HEK293 (cell line): ENCODE measurements at regions not wholly inside any gene's neighbourhood (a gene's known extent, or its start where the extent isn't known, plus 50 kb on each side); places are given as distances from the start of the nearest gene placed in this dataset.

ENCODE experiments used
- CTCF ChIA-PET: fragments of 350-600 bp; formaldehyde crosslinking; extraction: SDS; loops from one replicate; lab custom pipeline; 2021; ENCODE audit warnings: antibody characterized with exemption; lab: Yijun Ruan, JAX
- POLR2A ChIA-PET: fragments of 300-600 bp; formaldehyde crosslinking; extraction: SDS; loops from one replicate; lab custom pipeline; 2020; ENCODE audit warnings: antibody characterized with exemption, inconsistent platforms; lab: Yijun Ruan, JAX
- H3K27ac ChIP-seq: fragments of 200-500 bp; sonication (Bioruptor generic); 2 replicates; pipeline ENCODE4 v1.5.1; 2014; ENCODE audit warnings: low read depth, low read length, control low read depth, inconsistent platforms; ENCODE audit errors: extremely low read depth
- H3K36me3 ChIP-seq, 2 experiments: fragments of 200-500 bp in 1 of 2; sonication (Bioruptor generic) in 1 of 2; 1 replicate in 1 of 2; 2 replicates in 1 of 2; pipeline ENCODE4 v1.5.1; 2014 to 2017; ENCODE audit warnings: inconsistent platforms in 2 of 2, low read length in 2 of 2; ENCODE audit not compliant: control insufficient read depth in 2 of 2, insufficient read depth in 1 of 2
- H3K4me1 ChIP-seq: fragments of 200-500 bp; sonication (Bioruptor generic); 2 replicates; pipeline ENCODE4 v1.5.1; 2014; ENCODE audit warnings: mild to moderate bottlenecking, low read length, inconsistent platforms; ENCODE audit not compliant: control insufficient read depth, insufficient read depth
- H3K4me3 ChIP-seq: 2 replicates; pipeline ENCODE4 v1.5.1; 2011; ENCODE audit warnings: low read depth, mild to moderate bottlenecking, control low read depth, low read length, moderate library complexity
- H3K9me3 ChIP-seq: fragments of 200-500 bp; sonication (Bioruptor generic); 2 replicates; pipeline ENCODE4 v1.5.1; 2014; ENCODE audit warnings: low read depth, low read length, inconsistent platforms; ENCODE audit not compliant: control insufficient read depth, insufficient read depth
- BCL6B ChIP-seq: fragments of 450-650 bp; formaldehyde crosslinking; IDR thresholded peaks from 2 replicates; pipeline ENCODE4 v1.5.1; 2017; ENCODE audit warnings: missing biosample characterization, missing genetic modification characterization
- HOXA7 ChIP-seq: sonication (generic); formaldehyde crosslinking; IDR thresholded peaks from 2 replicates; pipeline ENCODE4 v1.8.1; 2022; ENCODE audit warnings: missing genetic modification reagents, borderline replicate concordance
- MYNN ChIP-seq: fragments of 450-650 bp; formaldehyde crosslinking; IDR thresholded peaks from 2 replicates; pipeline ENCODE4 v1.5.1; 2016; ENCODE audit warnings: missing biosample characterization, missing genetic modification characterization, borderline replicate concordance
- PRDM6 ChIP-seq: fragments of 450-650 bp; formaldehyde crosslinking; IDR thresholded peaks from 2 replicates; pipeline ENCODE4 v1.5.1; 2017; ENCODE audit warnings: missing biosample characterization, missing genetic modification characterization
- TRIM28 ChIP-seq: IDR thresholded peaks from 2 replicates; pipeline ENCODE4 v1.6.1; 2011; ENCODE audit warnings: low read length, control low read depth, borderline replicate concordance
- ZNF2 ChIP-seq: fragments of 450-650 bp; formaldehyde crosslinking; IDR thresholded peaks from 2 replicates; pipeline ENCODE4 v1.5.1; 2016; ENCODE audit warnings: missing biosample characterization, missing genetic modification characterization
- ZNF223 ChIP-seq: fragments of 450-650 bp; formaldehyde crosslinking; IDR thresholded peaks from 2 replicates; pipeline ENCODE4 v1.5.1; 2016; ENCODE audit warnings: missing biosample characterization, missing genetic modification characterization
- ZNF24 ChIP-seq: fragments of 450-650 bp; formaldehyde crosslinking; IDR thresholded peaks from 2 replicates; pipeline ENCODE4 v1.5.1; 2016; ENCODE audit warnings: missing biosample characterization, missing genetic modification characterization
- ZNF26 ChIP-seq: fragments of 450-650 bp; formaldehyde crosslinking; IDR thresholded peaks from 2 replicates; pipeline ENCODE4 v1.5.1; 2016; ENCODE audit warnings: missing biosample characterization, missing genetic modification characterization
- ZNF280D ChIP-seq: fragments of 450-650 bp; formaldehyde crosslinking; IDR thresholded peaks from 2 replicates; pipeline ENCODE4 v1.5.1; 2016; ENCODE audit warnings: missing biosample characterization, missing genetic modification characterization
- ZNF366 ChIP-seq: fragments of 450-650 bp; formaldehyde crosslinking; conservative IDR thresholded peaks from 2 replicates; pipeline ENCODE4 v1.5.1; 2016; ENCODE audit warnings: missing biosample characterization, missing genetic modification characterization
- ZNF501 ChIP-seq: fragments of 450-650 bp; formaldehyde crosslinking; IDR thresholded peaks from 2 replicates; pipeline ENCODE4 v1.5.1; 2016; ENCODE audit warnings: missing biosample characterization, missing genetic modification characterization
- ZNF561 ChIP-seq: fragments of 450-650 bp; IDR thresholded peaks from 2 replicates; pipeline ENCODE4 v1.5.1; 2018; ENCODE audit warnings: missing biosample characterization, missing genetic modification characterization, borderline replicate concordance
- ZNF600 ChIP-seq: fragments of 450-650 bp; formaldehyde crosslinking; IDR thresholded peaks from 2 replicates; pipeline ENCODE4 v1.5.1; 2016; ENCODE audit warnings: missing biosample characterization, missing genetic modification characterization
- ZNF621 ChIP-seq: fragments of 450-650 bp; formaldehyde crosslinking; IDR thresholded peaks from 2 replicates; pipeline ENCODE4 v1.5.1; 2017; ENCODE audit warnings: missing biosample characterization, missing genetic modification characterization
- ZNF623 ChIP-seq: fragments of 450-650 bp; formaldehyde crosslinking; IDR thresholded peaks from 2 replicates; pipeline ENCODE4 v1.5.1; 2016; ENCODE audit warnings: missing biosample characterization, missing genetic modification characterization
- ZNF677 ChIP-seq: fragments of 450-650 bp; IDR thresholded peaks from 2 replicates; pipeline ENCODE4 v1.5.0; 2018; ENCODE audit warnings: missing biosample characterization, mild to moderate bottlenecking, missing genetic modification characterization, moderate library complexity
- ZNF747 ChIP-seq: fragments of 450-650 bp; formaldehyde crosslinking; IDR thresholded peaks from 2 replicates; pipeline ENCODE4 v1.5.1; 2016; ENCODE audit warnings: missing biosample characterization, missing genetic modification characterization

GRCh38 chrX:128805236-128805635, 718.1 kb downstream of the SMARCA1 start:
- Histone ChIP-seq H3K4me1 (no peaks in the 10 kb centered on the region), H3K4me3 (no peak overlapping the region), H3K9me3 (peaks cover 2% of the 10 kb centered on the region; the same call in 1 of the 2 replicates), H3K36me3 (no peaks in the 10 kb centered on the region), H3K27ac (no peak overlapping the region)
- CTCF ChIA-PET: interaction anchor here (0.6 to 0.9 kb wide), 2 partner anchors 12 to 889 kb away, joined by 3 to 5 read pairs; no protein-coding TSS in a partner anchor
- TF ChIP-seq ZNF366 (tag by site-specific recombination) (no peak), BCL6B (tag by site-specific recombination) (no peak), ZNF677 (tag by site-specific recombination) (no peak), ZNF2 (tag by site-specific recombination) (no peak), HOXA7 (no peak)
- POLR2A ChIA-PET: no interaction called here

- POLR2A ChIA-PET: no interaction called here
- peaks cover 2% of the 10 kb centered on the region; the same call in 1 of the 2 replicates for H3K9me3 ChIP-seq
- TF ChIP-seq ZNF280D (tag by site-specific recombination): no peak
- TF ChIP-seq PRDM6 (tag by site-specific recombination): no peak
- no peak for TF ChIP-seq ZNF600 (tag by site-specific recombination)
- TF ChIP-seq ZNF223 (tag by site-specific recombination): no peak
- TF ChIP-seq ZNF366 (tag by site-specific recombination): no peak
- TF ChIP-seq ZNF501 (tag by site-specific recombination): no peak
- TF ChIP-seq ZNF24 (tag by site-specific recombination): no peak
- no peak for TF ChIP-seq ZNF623 (tag by site-specific recombination)
- no peak for TF ChIP-seq ZNF621 (tag by site-specific recombination)
- TF ChIP-seq ZNF747 (tag by site-specific recombination): no peak
- TF ChIP-seq TRIM28: no peak
- TF ChIP-seq ZNF561 (tag by site-specific recombination): no peak
- no peak for TF ChIP-seq MYNN
- TF ChIP-seq ZNF26: no peak
- CTCF ChIA-PET: interaction anchor here (0.6 kb wide), 1 partner anchor 889 kb away, joined by 5 read pairs; no protein-coding TSS in a partner anchor
- H3K4me1 ChIP-seq: no peaks in the 10 kb centered on the region
- no peak overlapping the region for H3K27ac ChIP-seq
- H3K4me3 ChIP-seq: no peak overlapping the region
- no peaks in the 10 kb centered on the region for H3K36me3 ChIP-seq
Measured at GRCh38 chrX:128804828-128805227, 718.5 kb downstream of the SMARCA1 start.
